ENCODE measurements at regions not wholly inside any gene's neighbourhood (a gene's known extent, or its start where the extent isn't known, plus 50 kb on each side); places are given as distances from the start of the nearest gene placed in this dataset.

DNA sequence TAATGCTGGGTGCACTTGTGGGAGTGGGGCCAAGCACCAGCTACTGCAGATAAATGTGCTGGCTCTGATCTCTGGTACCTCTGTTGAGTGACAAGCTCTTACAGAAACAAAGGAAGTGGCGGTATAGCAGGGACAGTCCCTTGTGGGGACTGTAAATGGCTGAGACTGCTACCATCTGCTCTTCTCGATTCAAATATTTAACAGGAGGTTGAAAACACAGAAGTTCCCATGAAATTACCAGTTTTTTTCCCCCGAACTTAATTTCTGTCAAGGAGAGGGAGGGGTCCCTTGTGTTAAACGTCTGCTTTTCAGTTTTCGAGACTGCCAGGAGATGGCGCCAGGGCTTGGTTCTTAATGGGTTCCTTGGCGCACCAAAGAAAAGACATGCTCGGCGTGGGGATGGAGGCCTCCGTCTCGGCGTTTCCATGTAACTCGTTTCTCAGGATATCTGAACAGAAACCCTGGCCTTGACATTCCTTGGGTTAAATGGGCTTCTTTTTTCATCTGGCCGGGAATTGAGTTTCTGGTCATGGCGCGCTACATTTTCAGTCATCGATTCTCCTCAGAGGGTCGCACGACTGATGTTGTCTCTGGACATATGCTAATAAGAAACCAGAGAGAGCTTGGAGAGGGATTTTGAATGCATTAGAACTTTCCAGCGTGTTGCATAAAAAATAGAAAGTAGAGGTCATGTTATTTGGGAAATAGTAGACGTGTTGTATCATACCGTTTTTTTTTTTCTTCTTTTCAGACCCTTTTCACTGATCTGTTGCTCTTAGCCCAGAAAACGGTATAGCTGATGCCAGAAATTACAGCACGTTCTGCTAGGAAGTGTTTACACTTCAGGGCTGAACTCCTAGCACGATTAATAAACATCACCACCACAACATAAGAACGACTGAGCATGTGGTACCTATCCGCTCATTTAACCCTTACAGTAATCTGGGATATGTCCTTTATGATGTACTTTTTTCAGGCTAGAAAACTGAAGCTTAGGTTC is 64.0 kb downstream of the CARTPT start:
- FAIRE-seq (peak; percentile 62), ATAC-seq (peak; percentile 80)
- in situ Hi-C loops (cut with HindIII; ENCODE audit: extremely low pct_ligation_motif_present, low pct_unique_long_range_greater_than_20kb), result loop anchor here (25.0 kb wide), 2 partner anchors 229 to 529 kb away; partner anchors contain the start of genes MRPS27 and PTCD2
- no peak for TF ChIP-seq ZNF546 (CRISPR knock-in tag; conservative IDR thresholded peaks at IDR 0.05)
- TF ChIP-seq SSRP1 (CRISPR knock-in tag; IDR thresholded peaks at IDR 0.05), result no peak
- 0 out of 2 replicates have a peak, but pooled peaks have one; percentile 9 for TF ChIP-seq SAP130 (CRISPR knock-in tag; IDR thresholded peaks at IDR 0.05; ENCODE audit: low read depth)
- TF ChIP-seq CCDC6 (CRISPR knock-in tag; IDR thresholded peaks at IDR 0.05), result no peak
- no peak for TF ChIP-seq ZFP41 (CRISPR knock-in tag; IDR thresholded peaks at IDR 0.05; ENCODE audit: borderline replicate concordance)
- no peak for TF ChIP-seq SOX13 (IDR thresholded peaks at IDR 0.05)
- no peak for TF ChIP-seq SOX13 (CRISPR knock-in tag; conservative IDR thresholded peaks at IDR 0.05 in 1 of 2, IDR thresholded peaks at IDR 0.05 in 1 of 2)
- TF ChIP-seq TGIF2 (CRISPR knock-in tag; IDR thresholded peaks at IDR 0.05), result no peak
- peak; percentile 39; the same call in 1 of the 2 replicates for TF ChIP-seq RAD21 (CRISPR knock-in tag; IDR thresholded peaks at IDR 0.05)
- no peak for TF ChIP-seq ZNF761 (CRISPR knock-in tag; conservative IDR thresholded peaks at IDR 0.05)
- no peak for TF ChIP-seq ZNF563 (CRISPR knock-in tag; IDR thresholded peaks at IDR 0.05)
- no peak for TF ChIP-seq IRX3 (CRISPR knock-in tag; IDR thresholded peaks at IDR 0.05; ENCODE audit: borderline replicate concordance, low read depth)
- no peak for TF ChIP-seq FOXA1 (IDR thresholded peaks at IDR 0.05)
- TF ChIP-seq FOXA1 (CRISPR knock-in tag; IDR thresholded peaks at IDR 0.05), result no peak
- TF ChIP-seq, protein P1, sequence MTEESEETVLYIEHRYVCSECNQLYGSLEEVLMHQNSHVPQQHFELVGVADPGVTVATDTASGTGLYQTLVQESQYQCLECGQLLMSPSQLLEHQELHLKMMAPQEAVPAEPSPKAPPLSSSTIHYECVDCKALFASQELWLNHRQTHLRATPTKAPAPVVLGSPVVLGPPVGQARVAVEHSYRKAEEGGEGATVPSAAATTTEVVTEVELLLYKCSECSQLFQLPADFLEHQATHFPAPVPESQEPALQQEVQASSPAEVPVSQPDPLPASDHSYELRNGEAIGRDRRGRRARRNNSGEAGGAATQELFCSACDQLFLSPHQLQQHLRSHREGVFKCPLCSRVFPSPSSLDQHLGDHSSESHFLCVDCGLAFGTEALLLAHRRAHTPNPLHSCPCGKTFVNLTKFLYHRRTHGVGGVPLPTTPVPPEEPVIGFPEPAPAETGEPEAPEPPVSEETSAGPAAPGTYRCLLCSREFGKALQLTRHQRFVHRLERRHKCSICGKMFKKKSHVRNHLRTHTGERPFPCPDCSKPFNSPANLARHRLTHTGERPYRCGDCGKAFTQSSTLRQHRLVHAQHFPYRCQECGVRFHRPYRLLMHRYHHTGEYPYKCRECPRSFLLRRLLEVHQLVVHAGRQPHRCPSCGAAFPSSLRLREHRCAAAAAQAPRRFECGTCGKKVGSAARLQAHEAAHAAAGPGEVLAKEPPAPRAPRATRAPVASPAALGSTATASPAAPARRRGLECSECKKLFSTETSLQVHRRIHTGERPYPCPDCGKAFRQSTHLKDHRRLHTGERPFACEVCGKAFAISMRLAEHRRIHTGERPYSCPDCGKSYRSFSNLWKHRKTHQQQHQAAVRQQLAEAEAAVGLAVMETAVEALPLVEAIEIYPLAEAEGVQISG (CRISPR knock-in tag; IDR thresholded peaks at IDR 0.05), result no peak
- TF ChIP-seq XBP1 (CRISPR knock-in tag; IDR thresholded peaks at IDR 0.05), result no peak
- no peak for TF ChIP-seq CC2D1A (CRISPR knock-in tag; IDR thresholded peaks at IDR 0.05)
- no peak for TF ChIP-seq NFE2 (CRISPR knock-in tag; IDR thresholded peaks at IDR 0.05)
- 0 out of 2 replicates have a peak, but pooled peaks have one; percentile 25 for TF ChIP-seq ZNF501 (CRISPR knock-in tag; IDR thresholded peaks at IDR 0.05)
- TF ChIP-seq FOXA3 (CRISPR knock-in tag; IDR thresholded peaks at IDR 0.05), result no peak
- TF ChIP-seq ETV5 (CRISPR knock-in tag; IDR thresholded peaks at IDR 0.05; ENCODE audit: borderline replicate concordance), result no peak
- TF ChIP-seq, protein P2, sequence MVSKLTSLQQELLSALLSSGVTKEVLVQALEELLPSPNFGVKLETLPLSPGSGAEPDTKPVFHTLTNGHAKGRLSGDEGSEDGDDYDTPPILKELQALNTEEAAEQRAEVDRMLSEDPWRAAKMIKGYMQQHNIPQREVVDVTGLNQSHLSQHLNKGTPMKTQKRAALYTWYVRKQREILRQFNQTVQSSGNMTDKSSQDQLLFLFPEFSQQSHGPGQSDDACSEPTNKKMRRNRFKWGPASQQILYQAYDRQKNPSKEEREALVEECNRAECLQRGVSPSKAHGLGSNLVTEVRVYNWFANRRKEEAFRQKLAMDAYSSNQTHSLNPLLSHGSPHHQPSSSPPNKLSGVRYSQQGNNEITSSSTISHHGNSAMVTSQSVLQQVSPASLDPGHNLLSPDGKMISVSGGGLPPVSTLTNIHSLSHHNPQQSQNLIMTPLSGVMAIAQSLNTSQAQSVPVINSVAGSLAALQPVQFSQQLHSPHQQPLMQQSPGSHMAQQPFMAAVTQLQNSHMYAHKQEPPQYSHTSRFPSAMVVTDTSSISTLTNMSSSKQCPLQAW (CRISPR knock-in tag; IDR thresholded peaks at IDR 0.05), result peak; percentile 50; the same call in 1 of the 2 replicates

More for the DNA sequence above, 64.0 kb downstream of the CARTPT start:
- H3K27me3 ChIP-seq (ENCODE audit: control insufficient read depth in 1 of 2, insufficient read depth in 2 of 2, low read length in 2 of 2), result no peaks in the 10 kb centered on the region; a peak in 1 of 5 replicates
- no peaks in the 10 kb centered on the region for H4K20me1 ChIP-seq (ENCODE audit: insufficient read depth, low read length)
- WGBS (ENCODE audit: low lambda C conversion rate), result 39% methylated on average over 20 of the region's 27 CpGs
- no TSS peak for BruUV-seq (replicated peaks)
- H3K9ac ChIP-seq (ENCODE audit: insufficient read depth, low read depth, low read length), result no peak overlapping the region
- CTCF ChIA-PET (ENCODE audit: low intra/inter-chr PET ratio, low total read pairs), result interaction anchor here (1.1 to 2.5 kb wide), 2 partner anchors 235 to 485 kb away, joined by 4 to 25 read pairs; no protein-coding TSS in a partner anchor
- peaks cover 12% of the 10 kb centered on the region for H3K4me1 ChIP-seq (ENCODE audit: insufficient read depth, low read length)
- intact Hi-C loops (cut with micrococcal nuclease; ENCODE audit: unreplicated experiment), result loop anchor here (1.0 kb wide), 1 partner anchor 235 kb away; no protein-coding TSS in a partner anchor
- no peak overlapping the region for H3K27ac ChIP-seq (ENCODE audit: extremely low read length, insufficient read depth, low read length)
- DNase-seq (ENCODE audit: low spot score), result peak; percentile 32
- peak overlapping the region; percentile 66 for H3K4me2 ChIP-seq (ENCODE audit: low read depth, low read length)
- no peaks in the 10 kb centered on the region for H3K79me2 ChIP-seq (ENCODE audit: insufficient read depth, low read length)
- H3K9me3 ChIP-seq (ENCODE audit: low read length), result no peaks in the 10 kb centered on the region
- POLR2A ChIA-PET, result no interaction called here
- H3K36me3 ChIP-seq (replicated peaks in 1 of 2; ENCODE audit: control insufficient read depth in 1 of 2, insufficient read depth in 2 of 2, low read length in 2 of 2), result no peaks in the 10 kb centered on the region
- peak overlapping the region in 2 of 3 experiments; percentile 4 to 42; a peak in 4 of 6 replicates for H3K4me3 ChIP-seq (replicated peaks in 1 of 3; ENCODE audit: insufficient read depth in 1 of 3, low read depth in 2 of 3, low read length in 3 of 3)
- H2AFZ ChIP-seq (ENCODE audit: low read length), result peak overlapping the region; percentile 70
